Uterus (tissue), 2 donors: ENCODE measurements at regions not wholly inside any gene's neighbourhood (a gene's known extent, or its start where the extent isn't known, plus 50 kb on each side); places are given as distances from the start of the nearest gene placed in this dataset.

Experiments
- CTCF ChIP-seq, 4 experiments: fragments of 200-600 bp in 2 of 4; fragments of 450-650 bp in 2 of 4; sonication (generic) in 2 of 4; IDR thresholded peaks; one replicate each; pipeline ENCODE4 v1.5.1; 2016 to 2019; ENCODE audit warnings: antibody characterized with exemption in 4 of 4, mild to moderate bottlenecking in 2 of 4, moderate library complexity in 1 of 4
- POLR2A ChIP-seq, 2 donors: fragments of 450-650 bp; IDR thresholded peaks; one replicate each; pipeline ENCODE4 v1.6.1; 2016; ENCODE audit warnings: antibody characterized with exemption in 2 of 2, mild to moderate bottlenecking in 1 of 2, moderate library complexity in 1 of 2

GRCh38 chr12:84561351-84561750, 351.2 kb downstream of the SLC6A15 start:
- TF ChIP-seq POLR2A (IDR thresholded peaks at IDR 0.05) (no peak), CTCF (IDR thresholded peaks at IDR 0.05) (no peak)
